K562 (cell line): ENCODE measurements at regions not wholly inside any gene's neighbourhood (a gene's known extent, or its start where the extent isn't known, plus 50 kb on each side); places are given as distances from the start of the nearest gene placed in this dataset.

Experiments
- BACH1 ChIP-seq: fragments of 200-800 bp; sonication (Bioruptor generic); IDR thresholded peaks from 2 replicates; pipeline ENCODE4 v1.6.1; 2016; ENCODE audit warnings: missing genetic modification characterization, missing compliant biosample characterization
- CTCF ChIP-seq, 3 experiments: IDR thresholded peaks in 2 of 3; conservative IDR thresholded peaks in 1 of 3; 2 replicates each; pipeline ENCODE4 v1.5.1; 2011 to 2012; ENCODE audit warnings: low read length in 3 of 3, mild to moderate bottlenecking in 3 of 3, control low read depth in 2 of 3, improper control_type of control experiment in 1 of 3, inconsistent platforms in 1 of 3, low read depth in 1 of 3, mixed read lengths in 1 of 3, moderate library complexity in 1 of 3; ENCODE audit not compliant: insufficient read depth in 2 of 3
- EWSR1 ChIP-seq: fragments of 450-650 bp; IDR thresholded peaks from 2 replicates; pipeline ENCODE4 v1.6.1; 2018; ENCODE audit warnings: borderline replicate concordance, mild to moderate bottlenecking, low read depth, moderate library complexity; ENCODE audit not compliant: partially characterized antibody
- HMG20B ChIP-seq: fragments of 250-450 bp; sonication (Bioruptor Pico); IDR thresholded peaks from 2 replicates; pipeline ENCODE4 v1.5.0; 2021; ENCODE audit warnings: mild to moderate bottlenecking
- MCM3 ChIP-seq: fragments of 450-650 bp; IDR thresholded peaks from 2 replicates; pipeline ENCODE4 v1.6.1; 2016
- MNT ChIP-seq, 2 experiments: fragments of 450-650 bp; conservative IDR thresholded peaks; 2 replicates each; pipeline ENCODE4 v1.6.1; 2017; ENCODE audit warnings: mild to moderate bottlenecking in 2 of 2, moderate library complexity in 2 of 2
- NFYB ChIP-seq: IDR thresholded peaks from 2 replicates; pipeline ENCODE4 v1.6.1; 2011; ENCODE audit warnings: mild to moderate bottlenecking, moderate library complexity; ENCODE audit not compliant: insufficient read length; ENCODE audit errors: extremely low read depth
- POLR2A ChIP-seq: fragments of 450-650 bp; conservative IDR thresholded peaks from 2 replicates; pipeline ENCODE4 v1.6.1; 2016
- POLR2AphosphoS5 ChIP-seq: IDR thresholded peaks from 2 replicates; pipeline ENCODE4 v1.6.1; 2011; ENCODE audit warnings: mild to moderate bottlenecking, low read depth, low read length, moderate library complexity; ENCODE audit not compliant: control insufficient read depth, insufficient read depth
- RFX5 ChIP-seq: IDR thresholded peaks from 2 replicates; pipeline ENCODE4 v1.6.1; 2011; ENCODE audit warnings: low read depth, mild to moderate bottlenecking, improper control_type of control experiment, low read length
- SMAD1 ChIP-seq: fragments of 150-350 bp; IDR thresholded peaks from 2 replicates; pipeline ENCODE4 v1.6.1; 2014; ENCODE audit warnings: low read length, low read depth; ENCODE audit not compliant: partially characterized antibody
- SREBF2 ChIP-seq: sonication (generic); formaldehyde crosslinking; IDR thresholded peaks from 2 replicates; pipeline ENCODE4 v1.4.0; 2020; ENCODE audit warnings: mild to moderate bottlenecking, missing genetic modification reagents
- ZFP36 ChIP-seq: fragments of 150-350 bp; IDR thresholded peaks from 2 replicates; pipeline ENCODE4 v1.6.1; 2018; ENCODE audit warnings: low read length, low read depth; ENCODE audit not compliant: partially characterized antibody
- ZNF23 ChIP-seq: fragments of 250-450 bp; sonication (Bioruptor Pico); IDR thresholded peaks from 2 replicates; pipeline ENCODE4 v1.4.0; 2020; ENCODE audit warnings: mild to moderate bottlenecking

- TF ChIP-seq ZNF23 (CRISPR knock-in tag) (no peak), NFYB (no peak), POLR2A (no peak), RFX5 (no peak), CTCF (IDR thresholded peaks at IDR 0.05 in 2 of 3, conservative IDR thresholded peaks at IDR 0.05 in 1 of 3; ENCODE audit: insufficient read depth in 2 of 3, low read depth in 1 of 3, low read length in 3 of 3) (no peak), SREBF2 (CRISPR knock-in tag) (no peak), POLR2AphosphoS5 (no peak), MCM3 (no peak), HMG20B (CRISPR knock-in tag) (no peak), BACH1 (no peak), EWSR1 (no peak), MNT (conservative IDR thresholded peaks at IDR 0.05) (no peak), ZFP36 (no peak), SMAD1 (no peak)
These were observed 94.4 kb upstream of the PRDM1 start for GRCh38 chr6:105991561-105992314.
